Memory B cell (primary cell): ENCODE measurements at regions not wholly inside any gene's neighbourhood (a gene's known extent, or its start where the extent isn't known, plus 50 kb on each side); places are given as distances from the start of the nearest gene placed in this dataset.
"Not testable (repeated sequence)": the region's sequence is repeated elsewhere in the genome, so short reads cannot be mapped to it uniquely, and the experiment has no call there.

Experiments used
- ATAC-seq: fragments of 150-1000 bp; cut with Tn5 transposase; 2 replicates; pipeline ENCODE4 v1.10.0; 2021; ENCODE audit warnings: low read depth, mild to moderate bottlenecking, moderate library complexity
- DNase-seq, 2 donors: peaks; one replicate each; pipeline ENCODE4 v3.0.0; 2022; ENCODE audit warnings: low spot score in 2 of 2
- H3K27ac Mint-ChIP-seq: one replicate; pipeline ENCODE4 v1.8.0; 2022; ENCODE audit warnings: mild to moderate bottlenecking, moderate library complexity, mixed read lengths
- H3K27me3 Mint-ChIP-seq: one replicate; pipeline ENCODE4 v1.8.0; 2022; ENCODE audit warnings: mixed read lengths
- H3K36me3 Mint-ChIP-seq: one replicate; pipeline ENCODE4 v1.8.0; 2022; ENCODE audit warnings: mild to moderate bottlenecking, mixed read lengths
- H3K4me1 Mint-ChIP-seq: one replicate; pipeline ENCODE4 v1.8.0; 2022; ENCODE audit warnings: mixed read lengths
- H3K4me3 Mint-ChIP-seq: one replicate; pipeline ENCODE4 v1.8.0; 2022; ENCODE audit warnings: mild to moderate bottlenecking, moderate library complexity, mixed read lengths
- H3K9me3 Mint-ChIP-seq: one replicate; pipeline ENCODE4 v1.8.0; 2022; ENCODE audit warnings: mixed read lengths

- no peak for ATAC-seq
- H3K9me3 Mint-ChIP-seq: no peaks in the 10 kb centered on the region
- H3K4me1 Mint-ChIP-seq: no peaks in the 10 kb centered on the region
- H3K27me3 Mint-ChIP-seq: no peaks in the 10 kb centered on the region
- no peak overlapping the region for H3K27ac Mint-ChIP-seq
- no peaks in the 10 kb centered on the region for H3K36me3 Mint-ChIP-seq
- H3K4me3 Mint-ChIP-seq: no peak overlapping the region
- no peak for DNase-seq
These were observed 205.6 kb upstream of the CNKSR2 start for GRCh38 chrX:21168401-21169160.

GRCh38 chrX:21171181-21171580 is 203.0 kb upstream of the CNKSR2 start:
- no peak for ATAC-seq
- no peaks in the 10 kb centered on the region for H3K4me1 Mint-ChIP-seq
- no peaks in the 10 kb centered on the region for H3K27me3 Mint-ChIP-seq
- H3K27ac Mint-ChIP-seq: no peak overlapping the region
- H3K4me3 Mint-ChIP-seq: no peak overlapping the region
- no peaks in the 10 kb centered on the region for H3K9me3 Mint-ChIP-seq
- DNase-seq: no peak
- H3K36me3 Mint-ChIP-seq: no peaks in the 10 kb centered on the region

GRCh38 chrX:21174439-21174838 is 199.8 kb upstream of the CNKSR2 start:
- no peak overlapping the region for H3K27ac Mint-ChIP-seq
- no peak for DNase-seq
- H3K4me1 Mint-ChIP-seq: no peaks in the 10 kb centered on the region
- H3K27me3 Mint-ChIP-seq: no peaks in the 10 kb centered on the region
- no peak overlapping the region for H3K4me3 Mint-ChIP-seq
- ATAC-seq: no peak
- no peaks in the 10 kb centered on the region for H3K9me3 Mint-ChIP-seq
- H3K36me3 Mint-ChIP-seq: no peaks in the 10 kb centered on the region

- no peak for DNase-seq
- H3K36me3 Mint-ChIP-seq: no peaks in the 10 kb centered on the region
- no peaks in the 10 kb centered on the region for H3K4me1 Mint-ChIP-seq
- no peak for ATAC-seq
- no peaks in the 10 kb centered on the region for H3K9me3 Mint-ChIP-seq
- no peak overlapping the region for H3K27ac Mint-ChIP-seq
- no peaks in the 10 kb centered on the region for H3K27me3 Mint-ChIP-seq
- no peak overlapping the region for H3K4me3 Mint-ChIP-seq
These were observed 197.2 kb upstream of the CNKSR2 start for GRCh38 chrX:21176921-21177571.

- ATAC-seq: no peak
- Mint-ChIP-seq H3K36me3 (no peaks in the 10 kb centered on the region), H3K4me3 (no peak overlapping the region), H3K9me3 (no peaks in the 10 kb centered on the region), H3K27ac (no peak overlapping the region), H3K4me1 (no peaks in the 10 kb centered on the region), H3K27me3 (no peaks in the 10 kb centered on the region)
- no peak for DNase-seq
These were observed 192.9 kb upstream of the CNKSR2 start for GRCh38 chrX:21181232-21181853.

- Mint-ChIP-seq H3K4me3 (no peak overlapping the region), H3K9me3 (peaks cover 1% of the 10 kb centered on the region), H3K4me1 (no peaks in the 10 kb centered on the region), H3K27ac (no peak overlapping the region), H3K36me3 (no peaks in the 10 kb centered on the region), H3K27me3 (no peaks in the 10 kb centered on the region)
- no peak for DNase-seq
- no peak for ATAC-seq
These were observed 181.0 kb upstream of the CNKSR2 start for GRCh38 chrX:21193196-21193595.

GRCh38 chrX:21194526-21194925 is 179.7 kb upstream of the CNKSR2 start:
- H3K4me1 Mint-ChIP-seq: no peaks in the 10 kb centered on the region
- no peak for DNase-seq
- H3K4me3 Mint-ChIP-seq: no peak overlapping the region
- no peaks in the 10 kb centered on the region for H3K36me3 Mint-ChIP-seq
- peaks cover 1% of the 10 kb centered on the region for H3K9me3 Mint-ChIP-seq
- no peak for ATAC-seq
- H3K27ac Mint-ChIP-seq: no peak overlapping the region
- H3K27me3 Mint-ChIP-seq: no peaks in the 10 kb centered on the region

GRCh38 chrX:21207080-21207479 is 167.1 kb upstream of the CNKSR2 start:
- H3K36me3 Mint-ChIP-seq: no peaks in the 10 kb centered on the region
- peaks cover 3% of the 10 kb centered on the region for H3K9me3 Mint-ChIP-seq
- H3K27me3 Mint-ChIP-seq: no peaks in the 10 kb centered on the region
- H3K4me3 Mint-ChIP-seq: no peak overlapping the region
- ATAC-seq (no peak), DNase-seq (no peak)
- no peak overlapping the region for H3K27ac Mint-ChIP-seq
- no peaks in the 10 kb centered on the region for H3K4me1 Mint-ChIP-seq

- not testable (repeated sequence) for H3K9me3 Mint-ChIP-seq, H3K36me3 Mint-ChIP-seq, H3K27ac Mint-ChIP-seq, ATAC-seq, H3K4me3 Mint-ChIP-seq, DNase-seq, H3K27me3 Mint-ChIP-seq, H3K4me1 Mint-ChIP-seq
These were observed 155.0 kb upstream of the CNKSR2 start for GRCh38 chrX:21219208-21219607.

GRCh38 chrX:21225643-21226042 is 148.6 kb upstream of the CNKSR2 start:
- no peak for ATAC-seq

GRCh38 chrX:21228974-21229373 is 145.2 kb upstream of the CNKSR2 start:
- H3K27me3 Mint-ChIP-seq, DNase-seq, ATAC-seq, H3K36me3 Mint-ChIP-seq, H3K9me3 Mint-ChIP-seq, H3K4me3 Mint-ChIP-seq, H3K27ac Mint-ChIP-seq, H3K4me1 Mint-ChIP-seq: not testable (repeated sequence)

More at GRCh38 chrX:21225643-21226042, 148.6 kb upstream of the CNKSR2 start:
- Mint-ChIP-seq H3K4me3 (no peak overlapping the region), H3K9me3 (peaks cover 6% of the 10 kb centered on the region), H3K36me3 (no peaks in the 10 kb centered on the region), H3K4me1 (no peaks in the 10 kb centered on the region), H3K27me3 (peaks cover 2% of the 10 kb centered on the region), H3K27ac (no peak overlapping the region)
- DNase-seq: no peak

- DNase-seq: no peak
- H3K9me3 Mint-ChIP-seq: no peaks in the 10 kb centered on the region
- no peak overlapping the region for H3K4me3 Mint-ChIP-seq
- no peak overlapping the region for H3K27ac Mint-ChIP-seq
- no peak for ATAC-seq
- H3K4me1 Mint-ChIP-seq: no peaks in the 10 kb centered on the region
- H3K36me3 Mint-ChIP-seq: no peaks in the 10 kb centered on the region
- H3K27me3 Mint-ChIP-seq: no peaks in the 10 kb centered on the region
These were observed 119.1 kb upstream of the CNKSR2 start for GRCh38 chrX:21255032-21255618.

GRCh38 chrX:21266949-21267348 is 107.3 kb upstream of the CNKSR2 start:
- Mint-ChIP-seq H3K4me1 (no peaks in the 10 kb centered on the region), H3K9me3 (peaks cover 5% of the 10 kb centered on the region), H3K27ac (no peak overlapping the region), H3K4me3 (no peak overlapping the region), H3K36me3 (no peaks in the 10 kb centered on the region), H3K27me3 (no peaks in the 10 kb centered on the region)
- DNase-seq: no peak
- ATAC-seq: no peak

- Mint-ChIP-seq H3K4me3 (no peak overlapping the region), H3K36me3 (no peaks in the 10 kb centered on the region), H3K4me1 (no peaks in the 10 kb centered on the region), H3K9me3 (peaks cover 3% of the 10 kb centered on the region), H3K27ac (no peak overlapping the region), H3K27me3 (no peaks in the 10 kb centered on the region)
- no peak for DNase-seq
- no peak for ATAC-seq
These were observed 97.3 kb upstream of the CNKSR2 start for GRCh38 chrX:21276736-21277433.
